Hepatocyte (in vitro differentiated cells): ENCODE measurements at regions not wholly inside any gene's neighbourhood (a gene's known extent, or its start where the extent isn't known, plus 50 kb on each side); places are given as distances from the start of the nearest gene placed in this dataset.

Source experiments
- DNase-seq: peaks from one replicate; pipeline ENCODE4 v3.0.0-alpha.2; 2016; ENCODE audit warnings: low spot score
- H2AFZ ChIP-seq: fragments of 200-600 bp; sonication (generic); 2 replicates; pipeline ENCODE4 v1.6.0; 2016; ENCODE audit warnings: antibody characterized with exemption, mild to moderate bottlenecking
- H3K27ac ChIP-seq: fragments of 200-600 bp; sonication (generic); 2 replicates; pipeline ENCODE4 v1.5.1; 2016; ENCODE audit warnings: mild to moderate bottlenecking
- H3K27me3 ChIP-seq: fragments of 200-600 bp; sonication (generic); 2 replicates; pipeline ENCODE4 v1.6.1; 2016
- H3K36me3 ChIP-seq: fragments of 200-600 bp; sonication (generic); replicated peaks from 2 replicates; pipeline ENCODE4 v1.5.1; 2016; ENCODE audit warnings: low read depth; ENCODE audit not compliant: insufficient read depth
- H3K4me1 ChIP-seq: fragments of 200-600 bp; sonication (generic); 2 replicates; pipeline ENCODE4 v1.5.1; 2016; ENCODE audit warnings: mild to moderate bottlenecking, moderate library complexity; ENCODE audit not compliant: insufficient read depth
- H3K4me2 ChIP-seq: fragments of 200-600 bp; sonication (generic); 2 replicates; pipeline ENCODE4 v1.6.0; 2016
- H3K4me3 ChIP-seq: fragments of 200-600 bp; sonication (generic); 2 replicates; pipeline ENCODE4 v1.5.1; 2016; ENCODE audit warnings: mild to moderate bottlenecking
- H3K79me2 ChIP-seq: fragments of 200-600 bp; sonication (generic); 2 replicates; pipeline ENCODE4 v1.6.0; 2017; ENCODE audit warnings: mild to moderate bottlenecking
- H3K9me2 ChIP-seq: fragments of 200-600 bp; sonication (generic); replicated peaks from 2 replicates; pipeline ENCODE4 v1.6.0; 2017; ENCODE audit warnings: mild to moderate bottlenecking; ENCODE audit not compliant: insufficient read depth
- H3K9me3 ChIP-seq: fragments of 200-600 bp; sonication (generic); 2 replicates; pipeline ENCODE4 v1.5.1; 2016; ENCODE audit warnings: low read depth, mild to moderate bottlenecking
- H4K20me1 ChIP-seq: fragments of 200-600 bp; sonication (generic); 2 replicates; pipeline ENCODE4 v1.6.0; 2016; ENCODE audit warnings: mild to moderate bottlenecking; ENCODE audit not compliant: insufficient read depth, poor library complexity, severe bottlenecking
- CTCF ChIP-seq: fragments of 200-600 bp; sonication (generic); IDR thresholded peaks from 2 replicates; pipeline ENCODE4 v1.5.1; 2016; ENCODE audit warnings: antibody characterized with exemption, mild to moderate bottlenecking; ENCODE audit not compliant: poor library complexity
- EZH2 ChIP-seq: fragments of 200-600 bp; sonication (generic); IDR thresholded peaks from 2 replicates; pipeline ENCODE4 v1.6.1; 2016; ENCODE audit warnings: antibody characterized with exemption, mild to moderate bottlenecking, borderline replicate concordance
- EZH2phosphoT487 ChIP-seq: fragments of 200-600 bp; sonication (generic); IDR thresholded peaks from one replicate; pipeline ENCODE4 v1.6.1; 2018; ENCODE audit warnings: antibody characterized with exemption, mild to moderate bottlenecking, low read depth, moderate library complexity; ENCODE audit not compliant: unreplicated experiment, severe bottlenecking
- WGBS: methylation state at CpG from one replicate; pipeline ENCODE4 v1.1.6; 2016; ENCODE audit warnings: low lambda C conversion rate; ENCODE audit errors: missing lambda C conversion rate; 5-methylcytosine and 5-hydroxymethylcytosine counted together

GRCh38 chrX:87098477-87098876, 419.1 kb upstream of the KLHL4 start:
- Histone ChIP-seq H3K9me3 (no peaks in the 10 kb centered on the region), H3K27me3 (no peaks in the 10 kb centered on the region), H3K79me2 (no peaks in the 10 kb centered on the region), H3K4me2 (no peak overlapping the region), H3K36me3 (no peaks in the 10 kb centered on the region), H2AFZ (no peak overlapping the region), H3K4me3 (no peak overlapping the region), H4K20me1 (no peaks in the 10 kb centered on the region), H3K4me1 (no peaks in the 10 kb centered on the region), H3K27ac (no peak overlapping the region), H3K9me2 (no peaks in the 10 kb centered on the region)
- TF ChIP-seq CTCF: no peak
- no peak for TF ChIP-seq EZH2
- no peak for TF ChIP-seq EZH2phosphoT487
- DNase-seq: no peak
- WGBS: 76% methylated on average over 3 of the region's 3 CpGs

DNA sequence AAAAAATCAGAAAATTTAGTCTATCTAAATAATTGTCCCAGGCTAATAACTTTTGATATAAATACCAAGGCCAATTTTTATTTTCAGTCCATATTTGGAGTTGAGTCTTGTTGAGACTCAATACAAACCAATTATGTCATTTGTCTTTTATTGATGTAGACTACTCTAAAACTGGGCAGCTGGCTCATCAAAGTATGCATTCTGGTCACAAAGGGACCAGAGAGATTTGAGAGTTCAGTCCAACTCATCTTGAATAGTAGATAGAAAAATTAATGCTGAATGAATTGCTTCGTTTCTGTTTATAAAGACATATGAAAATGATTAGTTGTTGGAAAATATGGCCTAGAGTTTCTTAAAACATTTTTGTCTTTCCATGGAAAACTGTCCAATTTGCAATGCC, 412.5 kb upstream of the KLHL4 start:
- H3K27ac ChIP-seq: no peak overlapping the region
- H3K4me3 ChIP-seq: no peak overlapping the region
- H3K4me1 ChIP-seq: no peaks in the 10 kb centered on the region
- no peak overlapping the region for H2AFZ ChIP-seq
- no peaks in the 10 kb centered on the region for H3K9me3 ChIP-seq
- H4K20me1 ChIP-seq: no peaks in the 10 kb centered on the region
- TF ChIP-seq EZH2phosphoT487 (no peak), CTCF (no peak), EZH2 (no peak)
- WGBS: 58% methylated on average over 1 of the region's 1 CpG
- no peak for DNase-seq
- no peaks in the 10 kb centered on the region for H3K79me2 ChIP-seq
- H3K9me2 ChIP-seq: no peaks in the 10 kb centered on the region
- no peaks in the 10 kb centered on the region for H3K27me3 ChIP-seq
- H3K36me3 ChIP-seq: no peaks in the 10 kb centered on the region
- no peak overlapping the region for H3K4me2 ChIP-seq

GRCh38 chrX:87110142-87110541, 407.5 kb upstream of the KLHL4 start:
- 81% methylated on average over 2 of the region's 2 CpGs for WGBS
- H2AFZ ChIP-seq: no peak overlapping the region
- H3K9me2 ChIP-seq: no peaks in the 10 kb centered on the region
- TF ChIP-seq EZH2: no peak
- no peak for TF ChIP-seq CTCF
- TF ChIP-seq EZH2phosphoT487: no peak
- no peak for DNase-seq
- no peaks in the 10 kb centered on the region for H4K20me1 ChIP-seq
- no peaks in the 10 kb centered on the region for H3K36me3 ChIP-seq
- H3K27me3 ChIP-seq: no peaks in the 10 kb centered on the region
- no peak overlapping the region for H3K27ac ChIP-seq
- H3K4me1 ChIP-seq: no peaks in the 10 kb centered on the region
- no peak overlapping the region for H3K4me3 ChIP-seq
- H3K79me2 ChIP-seq: no peaks in the 10 kb centered on the region
- H3K4me2 ChIP-seq: no peak overlapping the region
- H3K9me3 ChIP-seq: no peaks in the 10 kb centered on the region
